Sciatic nerve (tissue), 2 donors: ENCODE measurements at regions not wholly inside any gene's neighbourhood (a gene's known extent, or its start where the extent isn't known, plus 50 kb on each side); places are given as distances from the start of the nearest gene placed in this dataset.
"Not testable (repeated sequence)": the region's sequence is repeated elsewhere in the genome, so short reads cannot be mapped to it uniquely, and the experiment has no call there.

Experiments
- ATAC-seq: fragments of 200-7000 bp; cut with Tn5 transposase; one replicate; pipeline ENCODE4 v1.9.1; 2020; ENCODE audit warnings: mild to moderate bottlenecking, moderate library complexity
- DNase-seq: peaks from one replicate; pipeline ENCODE4 v3.0.0-alpha.2; 2020; ENCODE audit warnings: low spot score
- intact Hi-C: fragments of 100-400 bp; cut with DNase I; formaldehyde crosslinking; loops from one replicate; pipeline ENCODE4 v1.14.2; 2022
- donor health status: DM: no; HTN: no; CAD: no.
- donor health status: DM: no; HTN: no; CAD: no.

DNA sequence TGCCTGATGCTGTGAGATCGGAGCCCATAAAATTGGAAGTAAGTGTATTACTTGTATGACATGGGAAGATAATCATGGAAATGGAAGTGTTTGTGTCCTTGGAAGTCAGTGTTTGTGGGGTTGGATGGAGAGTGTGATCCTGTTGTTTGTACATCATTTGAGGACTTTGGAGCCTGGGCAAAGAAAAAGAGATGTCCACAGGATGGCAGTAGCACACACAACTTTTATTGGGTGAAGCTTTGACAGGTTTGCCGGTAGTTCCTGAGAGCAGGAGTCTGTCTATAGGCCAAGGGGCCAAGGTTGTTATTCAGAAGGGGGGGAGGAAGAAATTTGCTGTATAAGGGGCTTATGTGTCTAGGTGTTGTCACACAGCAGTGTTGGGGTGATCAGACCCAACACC lies 533.3 kb downstream of the RPIA start:
- ATAC-seq, DNase-seq, intact Hi-C loops: not testable (repeated sequence)

DNA sequence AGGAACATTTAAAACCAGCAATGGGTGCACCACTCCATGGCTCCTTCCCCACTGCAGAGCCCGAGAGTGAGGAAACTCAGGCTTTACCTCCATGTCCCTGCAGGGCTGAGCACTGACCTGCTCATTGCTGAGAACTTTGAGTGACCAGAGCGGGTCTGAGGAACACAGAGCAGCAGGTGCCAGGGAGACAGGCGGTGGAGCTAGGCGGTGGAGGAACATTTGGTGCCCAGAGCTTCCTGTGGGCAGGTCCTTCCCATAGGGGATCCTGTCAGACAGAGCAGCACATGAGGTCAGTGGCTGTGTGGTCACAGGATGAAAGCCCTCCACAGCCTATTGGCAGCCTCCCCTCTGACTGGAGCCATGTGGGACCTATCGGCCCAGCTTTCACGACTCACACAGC lies 538.5 kb downstream of the RPIA start:
- ATAC-seq, DNase-seq, intact Hi-C loops: not testable (repeated sequence)

DNA sequence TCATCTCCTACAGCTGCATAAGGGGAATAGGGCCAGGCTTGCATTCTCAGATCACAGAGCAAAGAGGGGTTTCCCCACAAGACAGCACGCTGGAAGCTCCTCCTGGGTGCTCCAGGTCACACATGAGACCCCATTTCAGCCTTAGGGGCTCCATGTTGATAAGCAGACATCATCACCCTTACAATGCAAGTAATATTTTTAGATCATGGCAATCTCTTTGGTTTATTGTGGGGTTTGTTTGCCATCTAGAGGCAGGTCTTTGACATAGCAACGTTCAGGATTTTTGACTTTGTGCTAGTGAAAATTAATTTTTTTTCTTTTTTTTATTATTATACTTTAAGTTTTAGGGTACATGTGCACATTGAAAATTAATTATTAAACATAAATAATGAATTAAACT lies 539.8 kb downstream of the RPIA start:
- ATAC-seq, intact Hi-C loops, DNase-seq: not testable (repeated sequence)

DNA sequence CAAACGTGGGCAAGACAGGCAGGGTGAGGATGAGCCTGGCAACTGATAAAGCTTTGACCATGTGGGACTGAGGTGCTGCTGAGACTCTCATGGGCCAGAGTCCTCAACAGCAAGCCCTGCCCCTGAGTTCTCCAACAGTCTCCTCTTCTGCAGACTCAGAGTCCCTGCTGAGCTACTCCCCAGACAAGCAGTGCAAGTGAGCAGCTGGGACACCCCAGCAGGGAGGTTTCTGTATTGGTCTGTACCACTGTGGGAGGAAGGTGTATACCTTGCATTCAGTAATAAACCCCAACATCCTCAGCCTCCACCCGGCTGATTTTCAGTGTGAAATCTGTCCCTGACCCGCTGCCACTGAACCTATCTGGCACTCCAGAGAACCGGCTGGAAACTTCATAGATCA lies 542.5 kb downstream of the RPIA start:
- intact Hi-C loops, DNase-seq, ATAC-seq: not testable (repeated sequence)

DNA sequence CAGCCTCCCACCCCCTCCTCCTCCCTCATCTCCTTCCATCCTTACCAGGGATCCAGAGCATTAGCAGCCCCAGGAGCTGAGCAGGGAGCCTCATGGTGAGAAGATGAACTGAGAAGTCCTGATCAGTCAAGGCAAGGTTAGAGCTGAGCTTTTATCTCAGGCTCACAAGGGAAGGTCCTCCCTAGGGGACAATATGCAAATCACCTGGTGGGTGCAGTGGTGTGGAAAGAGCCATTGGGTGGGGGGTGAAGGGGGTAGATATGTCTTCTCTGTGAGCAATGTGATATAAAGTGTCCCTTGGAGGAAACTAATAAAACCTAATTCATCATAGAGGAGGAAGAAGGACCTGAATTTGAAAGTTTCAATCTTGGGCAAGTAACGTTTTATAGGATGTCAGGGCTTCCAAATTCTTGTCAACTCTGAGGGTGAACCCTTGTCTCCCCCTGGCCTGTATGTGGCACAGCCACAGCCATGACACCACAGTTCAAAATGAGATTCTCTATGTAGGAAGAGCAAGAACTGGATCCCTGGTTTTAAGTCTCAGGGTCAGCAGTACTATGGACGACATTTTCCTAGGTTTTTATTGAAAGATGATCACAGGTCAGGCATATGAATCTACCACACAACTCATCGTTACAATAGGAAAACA lies 543.5 kb downstream of the RPIA start:
- DNase-seq, ATAC-seq, intact Hi-C loops: not testable (repeated sequence)

DNA sequence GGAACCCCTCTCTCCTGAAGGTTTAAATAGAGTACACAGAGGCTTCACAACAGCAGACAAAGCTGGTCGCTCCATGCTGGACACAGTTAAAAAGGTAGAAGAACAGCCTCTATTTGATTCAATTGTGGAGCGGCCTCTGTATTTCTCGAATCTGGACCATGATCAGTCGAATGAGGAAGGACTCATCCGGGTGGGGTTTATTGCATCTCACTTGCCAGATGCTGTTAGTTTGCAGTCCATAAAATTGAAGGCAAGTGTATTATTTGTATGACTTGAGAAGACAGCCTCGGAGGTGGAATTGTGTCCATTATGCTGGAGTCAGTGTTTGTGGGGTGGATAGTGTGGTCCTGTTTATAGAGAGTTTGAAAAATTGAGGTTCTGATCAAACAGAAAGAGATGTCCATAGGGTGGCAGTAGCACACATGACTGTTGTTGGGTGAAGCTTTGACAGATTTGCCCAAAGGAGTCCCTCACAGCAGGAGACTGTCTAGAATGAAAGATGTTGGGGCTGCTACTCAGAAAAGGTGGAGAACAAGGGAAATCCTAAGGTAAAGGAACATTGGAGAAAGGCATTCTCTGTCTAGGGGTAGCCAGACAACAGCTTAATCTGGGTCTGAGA lies 545.5 kb downstream of the RPIA start:
- ATAC-seq, DNase-seq, intact Hi-C loops: not testable (repeated sequence)

DNA sequence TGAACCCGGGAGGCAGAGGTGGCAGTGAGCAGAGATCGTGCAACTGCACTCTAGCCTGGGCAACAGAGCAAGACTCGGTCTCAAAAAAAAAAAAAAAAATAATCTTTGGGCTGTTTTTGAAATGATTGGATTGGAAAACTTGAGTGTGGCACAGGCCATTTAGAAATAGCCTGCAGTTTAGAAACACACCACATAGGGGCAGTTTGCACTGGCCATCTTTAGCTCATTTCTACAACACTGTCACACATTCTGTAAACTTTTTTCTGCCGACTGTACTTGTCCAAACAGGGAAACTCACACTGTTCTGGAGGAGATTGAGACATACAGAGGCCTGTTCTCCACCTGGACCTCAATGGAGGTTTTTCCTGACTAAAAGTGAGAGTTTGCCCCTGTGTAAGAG lies 546.3 kb downstream of the RPIA start:
- ATAC-seq, DNase-seq, intact Hi-C loops: not testable (repeated sequence)

DNA sequence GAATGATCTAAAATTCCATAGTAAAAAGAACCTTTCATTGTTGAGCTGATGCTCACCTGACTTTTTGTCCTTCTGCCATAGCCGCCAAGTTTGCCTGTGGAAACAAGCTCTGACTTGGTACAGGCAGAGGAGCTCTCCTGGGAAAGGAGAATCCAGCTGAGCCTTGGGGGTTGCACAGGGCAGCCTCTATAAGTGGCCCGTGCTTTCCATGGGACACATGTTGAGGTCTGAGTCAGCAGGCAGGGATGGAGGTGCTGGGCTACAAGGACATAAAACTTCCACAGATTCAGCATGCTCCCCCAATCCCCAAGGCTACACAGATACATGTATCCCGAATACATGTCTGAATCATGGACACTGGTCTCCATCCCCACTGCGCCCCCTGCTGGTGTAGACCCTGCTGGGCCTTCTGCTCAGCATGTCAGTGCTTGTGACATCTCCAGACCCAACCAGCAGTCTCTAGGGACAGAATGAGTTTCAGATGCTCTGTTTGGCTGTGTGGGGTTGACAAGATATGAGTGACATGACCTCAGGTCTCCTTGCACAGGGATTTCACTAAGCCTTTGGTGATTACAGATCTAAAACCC lies 551.7 kb downstream of the RPIA start:
- DNase-seq, ATAC-seq, intact Hi-C loops: not testable (repeated sequence)

DNA sequence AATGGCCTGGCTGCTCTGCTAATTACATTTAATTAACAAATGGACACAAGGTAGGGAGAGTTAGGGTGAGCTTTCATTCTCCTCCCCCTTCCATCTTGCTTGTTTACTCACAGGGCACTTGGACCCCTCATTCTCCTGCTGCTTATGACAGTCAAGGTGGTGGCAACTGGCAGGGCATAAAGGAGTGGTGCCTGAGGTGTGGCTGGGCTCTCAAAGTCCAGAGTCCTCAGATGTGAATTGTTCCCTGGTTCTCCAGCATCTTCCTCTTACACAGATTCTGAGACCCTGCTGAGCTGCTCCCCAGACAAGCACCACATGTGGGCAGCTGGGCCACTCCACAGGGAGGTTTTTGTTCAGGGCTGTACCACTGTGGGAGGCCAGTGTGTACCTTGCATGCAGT lies 552.9 kb downstream of the RPIA start:
- intact Hi-C loops, DNase-seq: not testable (repeated sequence)

DNA sequence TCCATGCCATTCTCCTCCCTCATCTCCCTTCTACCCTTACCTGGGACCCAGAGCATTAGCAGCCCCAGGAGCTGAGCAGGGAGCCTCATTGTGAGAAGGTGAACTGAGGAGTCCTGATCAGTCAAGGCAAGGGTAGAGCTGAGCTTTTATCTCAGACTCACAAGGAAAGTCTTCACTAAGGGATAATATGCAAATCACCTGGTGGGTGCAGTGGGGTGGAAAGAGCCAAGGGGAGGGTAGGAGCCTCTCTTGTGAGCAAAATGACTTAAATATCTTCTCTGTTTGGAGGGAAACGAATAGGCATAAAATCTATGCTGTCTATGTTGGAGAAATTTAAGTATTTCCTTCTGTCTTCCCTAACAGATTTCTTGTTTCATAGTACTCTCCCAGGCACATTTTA lies 554.0 kb downstream of the RPIA start:
- intact Hi-C loops, ATAC-seq, DNase-seq: not testable (repeated sequence)

More for the DNA sequence above, 552.9 kb downstream of the RPIA start:
- ATAC-seq = not testable (repeated sequence)

DNA sequence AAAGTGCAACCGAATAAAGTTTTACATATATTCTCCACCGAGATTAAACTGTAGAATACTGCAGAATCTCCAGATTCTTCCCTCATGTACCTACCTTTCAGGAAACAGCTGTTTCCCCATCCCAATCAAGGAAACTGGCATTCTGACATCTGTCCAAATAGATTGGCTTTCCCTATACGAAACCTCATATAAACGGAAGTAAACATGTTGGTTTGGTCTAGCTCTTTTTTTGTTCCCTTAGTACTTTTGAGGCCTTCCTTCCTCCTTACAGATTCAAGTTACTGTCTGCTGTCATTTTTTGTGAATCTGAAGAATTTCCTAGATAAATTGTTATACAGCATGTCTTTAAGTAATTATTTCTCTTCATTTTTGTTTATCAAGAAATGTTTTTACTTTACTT lies 554.6 kb downstream of the RPIA start:
- DNase-seq, ATAC-seq, intact Hi-C loops: not testable (repeated sequence)

DNA sequence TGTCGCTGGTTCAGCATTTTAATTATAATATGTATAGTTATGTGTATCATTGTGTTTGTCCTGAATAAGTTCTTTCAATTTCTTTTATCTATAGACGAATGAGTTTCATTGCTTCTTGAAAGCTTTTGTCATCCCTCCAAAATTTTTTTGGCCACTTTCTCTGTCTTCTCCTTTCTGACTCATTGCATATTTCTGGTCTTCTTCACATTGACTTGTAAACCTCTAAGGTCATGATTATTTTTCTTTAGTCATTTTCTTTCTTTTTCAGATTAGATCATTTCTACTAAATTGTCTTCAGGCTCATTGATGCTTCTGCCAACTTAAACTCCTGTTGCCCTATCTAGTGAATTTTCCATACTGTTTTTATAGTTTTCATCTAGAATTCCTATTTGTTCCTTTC lies 555.1 kb downstream of the RPIA start:
- not testable (repeated sequence) for ATAC-seq

DNA sequence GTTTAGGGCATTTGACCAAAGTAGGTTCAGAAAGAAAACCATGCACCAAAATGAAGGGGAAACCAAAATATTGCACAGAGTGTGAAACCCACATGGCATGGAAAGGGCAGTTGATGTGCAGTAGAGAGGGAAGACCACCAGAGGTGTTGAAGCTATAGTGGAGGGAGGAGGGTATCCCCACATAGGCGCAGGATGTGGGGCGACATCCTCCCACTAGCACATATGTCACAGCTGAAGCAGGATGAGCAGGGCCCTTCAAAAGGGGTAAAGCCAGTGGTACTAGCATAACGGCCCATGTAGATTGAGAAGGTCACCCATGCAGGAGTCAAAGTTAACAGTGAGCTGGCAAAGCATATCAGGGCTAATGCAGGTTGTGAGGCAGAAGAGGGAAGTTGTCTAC lies 563.5 kb downstream of the RPIA start:
- DNase-seq, intact Hi-C loops, ATAC-seq: not testable (repeated sequence)

More for the DNA sequence above, 555.1 kb downstream of the RPIA start:
- DNase-seq, intact Hi-C loops: not testable (repeated sequence)

DNA sequence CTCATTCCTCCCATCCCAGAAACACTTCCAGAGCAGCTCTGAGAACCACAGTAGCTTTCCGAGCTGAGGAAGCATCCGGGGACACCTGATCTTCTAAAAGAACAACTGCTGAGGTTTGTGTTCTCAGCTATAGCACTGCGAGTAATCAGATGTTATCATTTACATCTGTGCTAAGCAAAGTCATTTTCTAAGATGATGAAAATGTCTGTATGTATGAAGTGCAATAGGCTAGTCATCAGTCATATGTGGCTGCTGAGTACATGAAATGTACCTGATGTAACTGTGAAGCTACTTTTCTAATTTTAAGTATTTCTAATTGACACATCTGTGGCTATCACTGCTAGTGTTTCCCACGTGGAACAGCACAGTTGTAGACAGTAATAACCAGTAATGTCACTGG lies 582.0 kb downstream of the RPIA start:
- not testable (repeated sequence) for ATAC-seq

DNA sequence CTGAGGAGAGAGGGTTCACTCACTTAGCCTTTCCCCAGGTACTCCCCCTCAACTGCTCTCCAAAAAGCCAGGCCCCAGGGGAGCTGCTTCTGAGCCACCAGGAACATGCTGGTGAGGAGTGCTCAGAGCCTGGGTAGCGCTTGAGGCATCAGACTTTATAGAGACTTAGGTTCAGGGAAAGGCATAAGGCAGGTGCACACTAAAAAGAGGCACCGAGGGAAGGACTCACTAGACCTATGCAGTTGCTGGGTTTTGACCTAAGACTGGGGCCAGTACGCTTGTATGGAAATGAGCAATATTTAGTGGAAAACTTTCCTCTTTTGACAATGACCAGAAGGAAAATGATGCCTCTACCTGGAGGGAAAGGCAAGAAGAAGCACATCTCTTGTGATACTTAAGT lies 589.1 kb downstream of the RPIA start:
- intact Hi-C loops, ATAC-seq, DNase-seq: not testable (repeated sequence)

More for the DNA sequence above, 582.0 kb downstream of the RPIA start:
- DNase-seq, intact Hi-C loops: not testable (repeated sequence)

DNA sequence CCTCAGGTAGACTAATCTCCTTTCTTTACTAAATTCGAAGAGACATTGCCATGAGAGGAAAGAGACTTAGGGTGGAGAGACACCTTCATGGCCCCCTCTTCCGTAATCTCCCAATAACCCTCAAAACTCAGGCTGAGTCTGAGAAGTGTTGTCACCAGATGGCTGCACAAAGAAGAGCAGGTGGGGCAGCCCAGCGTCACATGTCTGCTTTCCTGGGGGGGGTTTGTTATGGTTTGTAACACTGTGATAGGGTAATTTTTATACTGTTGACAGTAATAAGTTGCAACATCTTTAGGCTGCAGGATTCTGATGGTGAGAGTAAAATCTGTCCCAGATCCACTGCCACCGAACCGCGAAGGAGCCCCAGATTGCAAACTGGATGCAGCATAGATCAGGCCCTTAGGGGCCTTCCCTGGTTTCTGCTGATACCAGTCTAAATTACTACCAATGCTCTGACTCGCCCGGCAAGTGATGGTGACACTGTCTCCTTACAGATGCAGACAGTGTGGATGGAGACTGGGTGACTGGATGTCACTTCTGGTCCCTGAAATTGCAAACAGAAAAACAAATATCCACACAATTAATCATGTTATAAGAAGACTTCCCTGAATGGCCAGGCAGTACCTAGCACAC lies 595.1 kb downstream of the RPIA start:
- intact Hi-C loops, ATAC-seq, DNase-seq: not testable (repeated sequence)

DNA sequence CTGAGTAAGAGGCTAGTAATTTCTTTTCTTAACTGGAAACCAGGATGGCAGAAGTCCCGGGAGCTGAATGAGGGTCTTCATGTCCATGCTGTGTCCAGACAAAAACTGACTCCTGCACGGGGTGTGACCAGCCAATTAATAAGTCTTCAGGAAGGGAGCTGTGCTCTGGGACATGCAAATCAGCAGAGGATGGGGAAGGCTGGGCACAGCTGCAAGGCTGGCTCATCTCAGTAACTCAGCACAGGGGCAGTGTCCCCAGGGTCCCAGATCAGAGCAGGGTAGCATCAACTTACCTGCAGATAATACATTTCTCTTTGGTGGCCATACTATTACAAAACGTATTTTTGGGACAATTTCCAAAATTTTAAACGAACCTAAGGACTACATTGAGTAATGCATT lies 595.6 kb downstream of the RPIA start:
- ATAC-seq, intact Hi-C loops, DNase-seq: not testable (repeated sequence)

DNA sequence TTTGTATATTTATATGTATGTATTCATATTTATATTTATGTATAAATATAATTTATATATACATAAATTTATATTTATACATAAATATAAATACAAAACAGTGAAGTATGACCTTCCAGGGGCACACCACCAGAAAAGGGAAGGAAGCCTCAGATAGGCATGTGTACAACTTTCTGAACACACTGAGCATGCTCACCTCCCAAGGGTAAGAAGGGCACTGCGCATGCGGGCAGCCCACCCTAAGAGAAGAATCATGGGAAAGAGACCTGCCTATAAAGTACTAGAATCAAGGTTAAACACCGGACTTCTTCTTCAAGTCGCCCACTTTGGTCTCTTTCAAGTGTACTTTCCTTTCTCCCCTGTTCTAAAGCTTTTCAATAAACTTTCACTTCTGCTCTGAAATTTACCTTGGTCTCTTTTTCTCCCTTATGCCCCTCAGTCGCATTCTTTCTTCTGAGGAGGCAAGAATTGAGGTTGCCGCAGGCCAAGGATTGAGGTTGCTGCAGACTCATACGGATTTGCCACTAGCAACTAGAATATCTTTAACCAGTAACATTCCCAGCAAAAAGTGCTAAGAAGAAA lies 600.3 kb downstream of the RPIA start:
- DNase-seq, intact Hi-C loops, ATAC-seq: not testable (repeated sequence)

DNA sequence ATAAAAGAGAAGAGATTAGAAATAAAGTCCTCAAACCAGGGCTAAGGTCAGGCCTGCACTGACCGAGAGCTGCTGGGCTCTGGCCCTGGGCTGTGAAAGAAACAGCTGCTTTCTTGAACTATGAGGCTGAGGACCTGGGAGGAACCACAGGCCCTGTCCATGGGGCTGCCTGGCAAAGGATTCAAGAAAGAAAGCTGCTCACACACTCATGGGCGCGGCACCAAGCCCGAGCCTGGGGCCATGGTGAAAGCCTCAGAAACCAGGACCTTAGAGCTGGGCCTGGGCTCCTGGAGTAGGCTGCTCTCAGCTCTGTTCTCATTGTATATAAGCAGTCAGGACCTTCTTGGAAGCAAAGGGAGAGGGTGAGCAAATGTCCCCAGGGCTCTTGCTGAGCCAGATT lies 601.9 kb downstream of the RPIA start:
- DNase-seq, ATAC-seq, intact Hi-C loops: not testable (repeated sequence)
